GM18870 (cell line): ENCODE measurements at regions not wholly inside any gene's neighbourhood (a gene's known extent, or its start where the extent isn't known, plus 50 kb on each side); places are given as distances from the start of the nearest gene placed in this dataset.

Experiments used
- ATAC-seq: cut with Tn5 transposase; IDR thresholded peaks from one replicate; pipeline ENCODE4 v1.9.1; 2021; ENCODE audit warnings: moderate library complexity; ENCODE audit not compliant: unreplicated experiment

DNA sequence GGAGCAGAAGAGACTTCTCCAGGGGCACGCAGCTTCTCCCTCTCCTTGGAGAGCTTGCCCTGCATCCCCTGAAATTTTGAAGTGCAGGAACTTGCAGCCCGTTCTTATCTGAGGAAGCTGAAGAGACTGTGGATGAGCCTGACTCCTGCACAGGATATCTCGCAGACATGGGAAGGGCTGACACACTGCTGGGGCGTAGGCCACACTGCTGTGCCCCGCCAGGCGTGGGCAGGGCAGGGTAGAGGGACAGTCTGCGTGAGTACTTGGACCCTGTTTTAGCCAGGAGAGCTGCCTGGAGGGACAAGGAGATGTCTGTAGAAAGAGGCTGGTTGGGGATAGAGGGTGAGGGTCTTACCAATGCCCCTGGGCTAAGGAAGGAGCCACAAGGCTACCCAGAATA lies 353.7 kb upstream of the NBEA start:
- no peak for ATAC-seq

DNA sequence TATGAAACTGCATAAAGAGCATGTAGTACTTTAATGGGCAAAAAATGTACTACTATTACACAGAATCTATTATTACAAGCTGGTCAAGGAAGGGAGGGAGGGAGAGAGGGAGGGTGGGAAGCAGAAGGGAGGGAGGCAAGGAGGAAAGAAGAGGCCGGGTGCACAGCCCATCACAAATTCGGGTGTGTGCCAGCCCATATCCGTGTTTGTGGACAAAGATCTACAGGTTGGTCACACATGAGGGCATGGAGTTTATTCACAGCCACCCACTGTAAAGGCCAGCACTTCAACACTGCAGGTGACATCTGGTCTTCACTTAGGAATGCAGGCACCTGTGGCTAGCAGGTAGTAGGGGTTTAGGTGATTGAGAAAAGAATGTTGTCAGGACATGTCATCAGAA lies 352.5 kb upstream of the NBEA start:
- no peak for ATAC-seq

DNA sequence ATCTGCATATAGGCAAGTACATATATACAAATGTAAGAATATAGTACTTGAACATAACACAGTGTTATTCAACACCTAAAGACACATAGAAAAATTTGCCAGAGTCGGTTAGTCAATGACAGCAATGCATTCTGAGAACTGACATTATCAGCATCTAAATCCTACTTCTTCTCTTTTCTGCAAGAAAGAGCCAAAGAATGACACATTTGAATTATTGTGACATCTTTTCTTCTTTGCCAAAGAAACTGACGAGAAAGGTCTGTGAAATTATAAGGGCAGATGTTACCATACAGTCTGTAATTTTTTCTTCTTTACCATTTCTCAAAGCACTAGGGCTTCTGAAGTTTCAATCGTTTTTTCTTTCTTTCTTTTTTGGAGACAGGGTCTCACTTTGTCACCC lies 350.9 kb upstream of the NBEA start:
- ATAC-seq: no peak

DNA sequence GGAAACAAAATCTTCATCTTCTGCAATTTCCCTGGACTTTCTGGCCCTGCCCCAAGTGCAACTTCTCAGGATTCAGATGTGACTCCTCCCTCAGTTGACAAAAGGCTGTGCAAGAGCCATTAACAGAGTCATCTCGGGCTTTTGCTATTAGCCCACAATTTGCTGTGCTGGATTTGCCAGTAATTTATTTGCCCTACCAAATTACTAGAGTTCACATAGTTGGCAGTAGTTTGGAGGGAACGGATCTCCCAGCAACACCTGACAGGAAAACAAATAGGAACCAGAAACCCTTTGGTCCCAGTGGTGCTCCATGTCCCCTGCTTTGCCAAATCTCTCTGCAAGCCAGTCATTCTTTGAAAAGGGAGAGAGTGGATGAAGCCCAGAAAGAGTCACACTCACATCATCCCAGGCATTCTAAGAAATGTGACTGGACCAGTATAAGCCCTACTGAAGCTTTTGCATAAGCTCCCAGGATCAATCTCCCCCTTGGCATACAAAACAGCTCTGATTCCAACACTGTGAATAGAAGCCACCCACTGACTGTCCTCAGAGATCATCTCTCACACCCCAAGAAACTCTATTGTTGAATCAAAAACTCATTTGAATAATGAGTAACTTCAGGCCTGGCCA lies 350.1 kb upstream of the NBEA start:
- no peak for ATAC-seq

DNA sequence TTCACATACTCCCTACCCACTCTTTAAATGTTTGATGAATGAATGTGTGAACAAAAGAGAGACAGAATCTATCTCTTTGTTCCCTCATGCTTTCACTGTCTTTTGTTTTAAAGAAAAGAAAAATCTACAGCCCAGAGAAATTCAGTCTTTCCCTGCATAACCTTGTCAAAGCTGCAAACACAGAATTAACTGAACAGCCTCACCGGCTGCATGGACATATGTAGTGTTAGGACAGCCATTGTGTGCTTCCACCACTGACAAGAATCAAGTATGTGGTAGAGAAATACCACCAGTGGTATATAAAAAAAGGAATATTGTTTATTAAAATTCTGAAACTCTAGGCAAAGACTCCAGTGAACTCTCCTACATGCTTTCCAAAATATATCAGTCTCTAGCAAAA lies 348.4 kb upstream of the NBEA start:
- ATAC-seq: no peak

DNA sequence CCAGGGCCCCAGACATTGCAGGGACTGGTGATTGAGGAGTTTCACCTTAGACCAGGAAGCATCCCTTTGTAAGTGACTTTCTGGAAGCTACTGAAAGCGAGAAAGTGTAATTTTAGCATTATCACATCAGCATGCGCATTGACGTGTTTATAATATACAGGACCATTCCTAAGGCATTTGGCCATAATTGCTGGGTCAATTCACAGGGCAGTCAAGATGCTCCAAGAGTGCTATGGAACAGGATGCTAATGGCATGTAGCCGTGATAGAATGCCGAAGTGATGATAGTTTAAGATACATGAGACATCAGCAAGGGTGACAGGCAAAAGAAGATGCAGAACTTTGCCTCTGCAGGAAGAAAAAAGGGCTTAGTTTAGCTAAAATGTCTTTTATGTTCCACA lies 347.6 kb upstream of the NBEA start:
- ATAC-seq: no peak

DNA sequence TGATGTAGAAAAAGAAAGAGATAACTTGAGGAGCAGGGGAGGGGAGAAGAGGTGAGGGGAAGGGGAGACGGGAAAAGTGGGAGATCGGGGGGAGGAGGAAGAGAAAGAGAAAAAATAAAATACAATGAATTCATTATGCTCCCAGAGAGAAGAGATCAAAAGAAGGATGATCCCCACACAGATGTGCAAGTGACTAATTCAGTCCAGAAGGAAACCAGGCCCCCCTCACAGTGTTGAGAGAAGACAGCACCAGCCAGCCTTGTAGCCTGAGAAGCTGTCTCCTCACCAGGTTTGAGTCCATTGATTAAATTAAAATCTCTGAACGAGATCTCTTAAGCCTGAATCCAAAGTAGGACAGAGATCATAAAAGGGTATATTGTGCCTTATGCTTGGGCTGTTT lies 333.7 kb upstream of the NBEA start:
- ATAC-seq: no peak

DNA sequence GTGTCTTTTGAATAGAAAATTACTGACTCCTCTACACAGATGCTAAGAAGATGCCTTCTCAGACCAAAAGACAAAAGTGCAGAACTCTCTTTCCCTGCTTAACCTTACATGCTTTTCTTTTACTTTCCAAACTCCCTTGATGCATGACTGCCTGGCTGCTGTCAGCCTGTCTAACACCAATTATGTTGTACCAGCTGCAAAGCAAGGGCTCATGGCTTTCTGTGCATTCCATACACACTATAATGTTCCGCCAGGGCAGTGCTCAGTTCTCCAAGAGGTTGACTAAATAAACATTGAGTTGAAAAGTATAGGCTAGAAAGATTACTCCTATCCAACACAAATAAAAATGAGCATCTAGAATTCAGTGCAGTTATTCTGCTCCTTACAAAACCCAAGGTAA lies 330.4 kb upstream of the NBEA start:
- no peak for ATAC-seq

DNA sequence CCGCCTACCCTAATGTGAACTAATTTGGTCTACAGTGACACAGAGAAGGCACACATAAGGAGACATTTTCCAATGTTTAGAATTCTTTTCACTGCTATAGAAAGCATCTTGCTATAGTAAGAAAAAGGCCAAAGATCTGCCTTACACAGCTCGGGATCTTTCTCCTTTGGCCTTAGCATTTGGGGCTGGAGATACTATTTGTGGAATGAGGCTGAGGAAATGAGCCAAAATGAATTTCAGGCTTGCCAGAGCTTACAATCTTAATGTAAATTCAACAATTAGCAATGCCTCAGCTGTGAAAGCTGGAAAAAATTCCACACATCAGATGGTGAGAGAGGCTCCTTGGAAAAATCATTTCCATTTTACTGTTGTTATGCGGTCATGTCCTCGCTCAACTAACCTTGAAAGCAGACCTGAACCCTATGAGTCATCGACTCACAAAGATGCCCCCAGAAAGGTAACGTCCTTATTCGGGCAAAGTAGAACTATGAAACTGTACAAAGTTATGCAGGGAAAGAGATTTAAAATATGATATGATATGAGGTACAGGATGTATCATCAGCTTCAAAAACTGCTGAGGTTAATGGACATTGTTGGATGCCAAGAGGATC lies 324.5 kb upstream of the NBEA start:
- ATAC-seq: no peak

DNA sequence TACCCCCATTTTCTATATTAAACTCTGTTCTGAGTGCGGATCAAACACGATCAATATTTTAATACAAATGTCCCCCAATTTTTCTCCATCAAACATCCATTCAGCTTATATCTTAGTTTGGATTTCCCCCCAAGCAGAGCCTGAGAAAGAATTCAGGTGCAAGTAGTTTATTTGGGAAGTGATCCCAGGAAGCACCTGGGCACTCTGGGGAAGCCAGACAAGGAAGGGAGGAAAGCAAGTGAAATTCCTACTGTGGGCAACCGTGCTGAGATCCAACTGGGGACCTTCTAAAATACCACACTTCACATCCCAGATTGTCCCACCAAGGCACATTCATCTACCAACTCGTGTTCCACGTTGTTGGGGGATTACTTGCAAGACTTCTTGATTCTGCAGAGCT lies 323.4 kb upstream of the NBEA start:
- ATAC-seq: no peak

DNA sequence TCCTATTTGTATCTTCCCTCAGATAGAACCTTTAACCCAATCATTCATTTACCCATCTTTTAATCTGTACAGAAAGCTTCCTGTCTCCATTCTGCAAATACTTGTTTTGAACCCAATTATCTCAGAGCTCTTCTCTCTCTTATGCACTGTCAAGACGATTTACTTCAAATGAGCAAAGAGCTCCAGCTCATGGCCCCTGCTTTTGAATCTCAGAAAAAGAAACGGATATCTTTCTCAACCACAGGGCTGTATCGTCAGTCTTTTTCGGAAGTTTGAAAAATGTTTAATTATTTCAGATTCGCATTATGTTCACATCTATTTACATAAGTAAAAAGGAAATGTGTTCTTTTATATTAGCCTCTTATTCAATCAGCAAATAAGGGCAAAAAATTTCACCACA lies 322.7 kb upstream of the NBEA start:
- no peak for ATAC-seq

DNA sequence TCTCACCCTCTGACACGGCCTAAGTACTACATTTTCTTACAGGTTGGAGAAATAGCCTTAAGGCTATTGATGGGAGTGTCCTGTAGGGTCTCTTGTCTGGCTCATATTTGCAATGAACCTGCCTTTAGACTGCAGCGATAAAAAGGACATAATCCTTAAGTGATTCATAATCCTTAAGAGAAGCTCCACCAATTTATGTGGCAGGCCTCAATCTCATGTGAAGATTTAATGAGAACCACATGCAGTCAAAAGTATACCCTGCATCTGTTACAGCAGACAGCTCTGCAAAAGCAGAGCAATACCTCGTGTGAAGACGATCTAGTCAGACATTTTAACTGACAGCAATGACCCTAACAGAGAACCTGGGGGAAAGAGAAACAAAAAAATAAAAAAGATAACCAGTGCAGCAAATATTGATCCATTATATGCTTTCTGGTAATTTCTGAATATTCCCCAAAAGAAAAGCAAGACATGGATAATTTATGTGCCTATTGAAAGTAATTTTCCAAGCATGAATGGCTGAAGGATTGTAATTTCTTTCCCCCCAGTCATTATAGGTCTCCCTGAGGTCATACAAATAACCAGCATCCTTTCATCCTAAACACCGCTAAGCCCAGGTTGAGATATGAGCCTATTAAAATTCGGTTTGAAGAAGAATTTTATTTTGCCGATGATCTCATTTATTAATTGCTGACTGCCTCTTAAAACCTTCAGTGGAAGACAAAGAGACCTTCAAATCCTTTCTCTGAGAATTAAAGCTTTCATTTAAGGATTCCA lies 321.8 kb upstream of the NBEA start:
- ATAC-seq: no peak

DNA sequence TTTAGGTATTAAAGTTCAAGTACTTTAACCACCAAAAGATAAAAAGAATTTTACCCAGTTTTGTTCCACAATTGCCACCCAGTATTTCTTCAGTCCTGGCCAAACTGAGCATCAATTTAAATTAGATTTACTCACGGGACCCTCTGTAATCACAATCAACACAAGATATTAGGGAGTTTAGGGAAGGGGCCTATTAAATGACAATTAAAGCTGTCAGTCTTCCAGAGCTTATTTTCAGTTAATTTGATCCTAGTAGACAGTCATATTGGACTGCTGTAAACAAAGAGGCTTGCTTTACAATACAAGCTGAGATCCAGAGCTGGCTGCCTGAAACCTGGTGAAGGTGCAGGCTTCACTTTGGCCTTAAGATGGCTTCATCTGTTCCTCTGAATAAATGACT lies 321.2 kb upstream of the NBEA start:
- ATAC-seq: no peak

DNA sequence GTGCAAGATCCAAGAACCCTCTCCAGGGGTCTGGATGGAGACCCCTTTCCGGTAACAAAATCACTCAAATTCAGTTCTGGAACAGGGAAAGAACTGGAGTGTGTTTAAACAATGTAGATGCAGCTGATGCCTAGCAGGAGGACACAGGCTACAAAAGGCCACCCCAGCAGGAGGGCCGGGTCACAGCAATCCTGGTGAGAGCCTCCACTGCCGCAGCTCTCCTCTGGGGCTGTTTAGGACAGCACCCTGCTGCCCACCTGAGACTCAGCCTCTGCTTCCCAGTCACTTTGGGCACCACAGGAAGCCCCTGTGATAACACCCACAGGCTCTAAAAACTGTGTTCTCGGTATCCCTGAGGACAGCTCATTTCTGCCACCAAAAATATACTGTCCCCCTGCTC lies 318.7 kb upstream of the NBEA start:
- no peak for ATAC-seq

DNA sequence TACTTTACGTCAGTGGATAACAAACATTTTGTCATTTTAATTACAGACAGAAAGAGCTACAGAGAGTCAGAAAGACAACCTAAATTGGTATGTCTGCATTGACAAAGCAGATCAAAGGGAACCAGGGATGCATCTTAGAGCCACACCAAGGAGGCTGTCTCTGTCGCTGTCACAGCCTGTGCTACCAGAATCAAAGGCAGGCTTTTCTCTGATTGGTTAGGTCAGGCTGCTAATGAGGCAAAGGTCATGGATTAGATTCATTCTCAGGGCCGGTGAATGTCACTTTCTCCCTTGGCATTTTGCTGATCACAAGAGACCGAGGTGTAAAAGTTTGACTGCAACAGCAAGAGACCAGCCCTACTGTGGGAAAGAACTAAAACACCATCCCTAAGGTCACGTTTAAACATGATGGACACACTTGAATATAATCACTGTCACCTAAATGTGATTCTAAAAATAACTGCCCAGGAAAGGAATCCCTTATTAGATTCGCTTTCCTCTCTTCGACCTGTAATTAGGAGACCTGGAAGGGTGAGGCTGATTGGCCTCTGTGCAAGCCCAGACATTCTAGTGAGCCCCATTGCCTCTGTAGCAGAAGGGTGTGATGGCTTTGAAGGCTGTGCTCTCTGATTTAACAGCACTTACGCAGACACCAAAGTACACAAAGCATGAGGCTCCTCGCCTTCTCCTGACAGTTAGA lies 314.4 kb upstream of the NBEA start:
- ATAC-seq: no peak

DNA sequence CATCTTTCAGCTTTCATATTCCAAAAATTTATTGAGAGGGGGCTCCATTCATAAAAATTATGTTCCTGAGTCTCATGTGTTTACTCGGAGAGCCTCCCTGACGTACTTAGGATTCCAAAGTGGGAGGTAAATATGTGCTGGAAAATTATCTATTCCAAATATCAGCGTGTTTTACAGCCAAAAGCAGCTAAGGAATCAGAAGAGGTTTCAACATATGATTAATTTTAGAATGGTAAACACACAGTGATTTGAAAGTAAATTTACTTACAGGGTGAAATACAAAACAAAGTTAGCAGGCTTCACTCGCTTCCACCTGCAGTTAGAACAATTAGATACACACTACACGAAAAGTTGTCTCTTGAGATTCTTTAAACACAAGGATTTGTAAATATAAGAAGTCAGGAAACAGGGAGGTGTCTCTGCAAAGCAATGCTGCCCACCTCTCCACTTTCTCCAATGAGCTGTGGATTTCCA lies 313.8 kb upstream of the NBEA start:
- no peak for ATAC-seq

DNA sequence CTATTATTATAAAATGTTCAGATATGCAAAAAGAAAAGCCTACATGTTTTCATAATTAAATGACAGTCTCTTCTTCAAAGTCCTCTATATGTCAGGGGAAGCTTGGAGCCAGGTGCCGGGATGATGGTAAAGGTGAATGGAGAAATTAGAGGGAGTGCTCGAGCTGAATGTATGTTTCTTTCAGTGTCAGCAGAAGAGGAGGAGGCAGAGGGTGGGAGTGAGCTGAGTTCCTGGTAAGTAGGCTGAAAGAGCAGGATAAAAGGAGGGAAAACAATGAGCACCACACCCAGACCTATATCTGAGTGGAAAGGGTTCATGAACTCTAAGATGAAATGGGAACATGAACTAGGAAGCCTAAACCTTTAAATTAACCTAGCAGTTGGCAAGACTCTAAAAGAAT lies 307.6 kb upstream of the NBEA start:
- ATAC-seq: no peak

DNA sequence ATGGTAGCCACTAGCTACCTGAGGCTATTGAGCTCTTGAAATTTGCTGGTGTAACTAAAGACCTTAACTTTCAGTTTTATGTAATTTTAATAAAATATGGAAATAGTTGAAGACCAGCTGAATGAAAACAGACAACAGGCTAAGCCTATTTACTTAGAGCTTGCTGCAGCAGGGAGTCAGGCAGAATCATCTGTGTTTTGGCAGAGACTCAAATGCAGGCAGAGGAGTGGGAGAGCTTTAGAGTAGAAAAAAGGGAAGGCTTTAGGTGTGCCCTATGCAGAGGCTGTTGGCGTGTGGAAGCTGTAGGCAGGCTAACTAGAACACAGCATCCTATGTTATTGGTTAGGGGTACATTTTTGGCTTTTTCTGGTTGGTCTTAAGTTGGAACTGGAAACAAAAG lies 304.9 kb upstream of the NBEA start:
- ATAC-seq: no peak

DNA sequence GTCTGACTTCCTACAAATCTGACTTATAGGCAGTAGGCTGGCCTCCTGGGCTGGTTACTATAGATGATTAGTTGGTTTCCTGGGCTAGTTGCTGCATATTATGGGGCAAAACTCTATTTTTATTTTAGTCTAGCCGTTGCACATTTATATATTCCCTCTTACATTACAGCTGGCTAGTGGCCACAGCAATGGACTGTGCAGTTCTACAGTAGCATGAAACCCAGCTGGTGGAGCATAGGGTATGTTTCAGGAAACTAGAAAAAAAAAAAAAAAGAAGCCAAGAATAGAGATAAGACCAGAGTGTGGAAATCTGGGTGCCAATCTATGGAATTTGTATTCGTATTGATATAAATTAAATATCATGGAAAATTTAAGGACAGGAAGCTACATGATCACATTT lies 304.4 kb upstream of the NBEA start:
- no peak for ATAC-seq

DNA sequence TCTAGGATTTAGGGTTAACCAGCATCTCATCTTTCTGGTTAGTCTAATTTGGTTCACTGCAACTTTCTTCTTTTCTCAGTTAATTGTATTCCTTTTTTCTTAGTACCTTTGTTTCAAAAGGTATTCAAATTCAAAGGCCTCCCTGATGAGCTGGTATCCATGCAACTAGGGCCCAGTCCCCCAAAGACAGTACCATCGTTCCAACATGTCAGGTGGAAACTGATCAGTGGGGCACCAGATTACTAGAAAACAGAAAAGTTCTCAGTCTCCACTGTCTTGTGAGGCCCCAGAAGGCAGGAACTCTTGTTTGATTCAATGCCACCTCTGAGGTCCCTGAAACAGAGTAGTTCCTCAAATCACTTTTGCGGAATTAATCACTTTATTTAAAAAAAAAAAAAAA lies 303.2 kb upstream of the NBEA start:
- no peak for ATAC-seq

DNA sequence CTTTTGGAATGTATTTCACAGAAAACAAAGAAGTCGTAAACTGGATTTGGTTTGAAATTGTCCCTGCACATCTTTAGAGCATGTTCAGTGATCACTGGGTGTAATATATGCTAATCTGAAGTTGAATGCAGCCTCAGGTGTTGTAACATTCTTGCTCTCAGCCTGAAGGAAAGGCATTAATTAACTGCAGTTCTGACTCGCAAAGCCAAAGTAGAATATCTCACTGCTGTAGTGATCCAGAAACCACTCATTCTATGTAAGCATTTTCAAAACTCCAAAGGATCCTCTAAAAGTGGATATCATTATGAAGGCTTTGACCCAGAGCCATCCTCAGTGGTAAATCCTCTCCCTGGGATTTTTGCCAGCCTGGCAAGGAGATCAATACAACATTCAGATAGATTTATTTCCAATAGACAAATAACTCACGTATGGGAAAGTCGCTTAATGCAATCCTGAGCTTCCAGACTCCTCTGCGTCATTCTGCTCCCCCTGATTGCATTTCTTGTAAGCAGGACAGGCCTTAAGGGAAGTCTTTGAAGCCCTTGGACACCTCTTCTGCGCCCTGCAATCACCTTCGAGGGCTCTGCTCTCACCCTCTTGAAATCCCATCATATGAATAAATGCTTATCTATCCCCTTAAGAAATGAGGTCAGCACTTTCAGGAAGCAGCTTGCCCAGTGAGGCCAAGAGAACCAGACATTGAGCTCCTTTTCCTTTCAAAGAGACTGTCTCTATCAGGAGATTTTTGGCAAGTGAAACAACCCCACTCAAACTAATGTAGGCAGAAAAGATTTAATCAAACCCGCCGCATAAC lies 301.7 kb upstream of the NBEA start:
- ATAC-seq: no peak
